GM12864 (cell line): ENCODE measurements at regions not wholly inside any gene's neighbourhood (a gene's known extent, or its start where the extent isn't known, plus 50 kb on each side); places are given as distances from the start of the nearest gene placed in this dataset.

Source experiments
- DNase-seq: peaks from one replicate; pipeline ENCODE4 v3.0.0-alpha.2; 2011; ENCODE audit warnings: low read depth
- H3K4me3 ChIP-seq: 2 replicates; pipeline ENCODE4 v1.5.1; 2011; ENCODE audit warnings: mild to moderate bottlenecking, low read depth, low read length, control low read depth
- TF ChIP-seq, protein P1 (sequence below): IDR thresholded peaks from 2 replicates; pipeline ENCODE4 v1.5.1; 2011; ENCODE audit warnings: low read depth, mild to moderate bottlenecking, moderate library complexity, low read length, control low read depth, inconsistent platforms; ENCODE audit errors: missing control alignments

DNA sequence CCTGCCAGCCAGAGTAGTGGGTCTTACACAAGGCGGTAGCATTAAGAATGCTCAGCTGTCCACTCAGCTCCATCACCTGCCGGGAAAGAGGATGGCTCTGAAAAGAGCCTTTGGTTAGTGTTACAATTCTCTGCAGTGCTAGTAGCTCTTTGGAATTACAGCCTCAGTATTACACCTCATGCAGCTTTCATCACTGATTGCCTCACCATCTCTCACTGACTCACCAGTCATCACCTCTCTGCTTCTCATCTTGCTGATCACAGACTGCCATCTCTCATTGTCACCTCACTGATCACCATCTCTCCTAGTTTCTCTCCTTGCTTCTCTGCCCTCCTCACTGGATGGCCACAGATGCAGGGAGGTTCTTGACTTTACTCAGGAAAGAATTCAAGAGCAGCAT is 573.5 kb upstream of the SETBP1 start:
- DNase-seq, result no peak
- TF ChIP-seq, protein P1, sequence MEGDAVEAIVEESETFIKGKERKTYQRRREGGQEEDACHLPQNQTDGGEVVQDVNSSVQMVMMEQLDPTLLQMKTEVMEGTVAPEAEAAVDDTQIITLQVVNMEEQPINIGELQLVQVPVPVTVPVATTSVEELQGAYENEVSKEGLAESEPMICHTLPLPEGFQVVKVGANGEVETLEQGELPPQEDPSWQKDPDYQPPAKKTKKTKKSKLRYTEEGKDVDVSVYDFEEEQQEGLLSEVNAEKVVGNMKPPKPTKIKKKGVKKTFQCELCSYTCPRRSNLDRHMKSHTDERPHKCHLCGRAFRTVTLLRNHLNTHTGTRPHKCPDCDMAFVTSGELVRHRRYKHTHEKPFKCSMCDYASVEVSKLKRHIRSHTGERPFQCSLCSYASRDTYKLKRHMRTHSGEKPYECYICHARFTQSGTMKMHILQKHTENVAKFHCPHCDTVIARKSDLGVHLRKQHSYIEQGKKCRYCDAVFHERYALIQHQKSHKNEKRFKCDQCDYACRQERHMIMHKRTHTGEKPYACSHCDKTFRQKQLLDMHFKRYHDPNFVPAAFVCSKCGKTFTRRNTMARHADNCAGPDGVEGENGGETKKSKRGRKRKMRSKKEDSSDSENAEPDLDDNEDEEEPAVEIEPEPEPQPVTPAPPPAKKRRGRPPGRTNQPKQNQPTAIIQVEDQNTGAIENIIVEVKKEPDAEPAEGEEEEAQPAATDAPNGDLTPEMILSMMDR, result no peak
- no peak overlapping the region for H3K4me3 ChIP-seq

DNA sequence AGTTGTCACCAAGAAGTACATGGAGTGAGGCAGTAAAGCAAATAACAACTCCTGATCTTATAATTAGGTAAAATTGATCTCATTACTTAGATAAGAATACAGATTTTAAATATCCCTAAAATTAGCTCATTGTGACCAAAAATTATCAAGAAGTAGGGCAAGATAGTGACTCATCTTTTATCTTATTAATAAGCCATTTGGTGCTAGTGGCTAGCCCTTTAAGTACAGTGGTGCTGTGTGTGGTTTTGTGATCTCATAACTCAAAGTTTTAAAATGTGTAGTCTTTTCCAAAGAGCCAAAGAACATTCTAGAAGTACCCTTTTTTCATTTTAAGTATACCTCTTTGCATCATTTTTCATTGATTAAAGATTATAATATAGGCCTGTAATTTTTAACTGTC is 569.4 kb upstream of the SETBP1 start:
- H3K4me3 ChIP-seq, result no peak overlapping the region
- TF ChIP-seq, protein P1, result no peak
- DNase-seq, result no peak

GRCh38 chr18:44117821-44118220 is 562.9 kb upstream of the SETBP1 start:
- no peak overlapping the region for H3K4me3 ChIP-seq
- no peak for DNase-seq
- TF ChIP-seq, protein P1, result no peak

GRCh38 chr18:44119607-44120006 is 561.1 kb upstream of the SETBP1 start:
- DNase-seq, result no peak
- TF ChIP-seq, protein P1, result no peak
- H3K4me3 ChIP-seq, result no peak overlapping the region

DNA sequence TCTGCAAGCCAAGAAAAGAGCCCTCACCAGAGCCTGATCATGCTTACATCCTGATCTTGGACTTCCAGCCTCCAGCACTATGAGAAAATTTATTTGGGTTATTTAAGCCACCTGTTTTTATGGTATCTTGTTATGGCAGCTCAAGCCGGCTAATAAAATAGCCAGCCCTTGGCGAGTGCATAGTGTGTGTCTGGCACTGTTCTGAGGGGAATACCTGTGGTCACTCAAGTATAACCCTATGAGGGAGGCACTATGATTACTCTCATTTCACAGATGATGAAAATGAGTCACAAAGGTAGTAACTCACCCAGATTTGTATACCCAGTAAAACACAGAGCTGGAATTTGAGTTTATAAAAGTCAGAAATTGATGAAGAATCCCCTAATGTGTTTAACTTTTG is 556.9 kb upstream of the SETBP1 start:
- DNase-seq, result no peak
- TF ChIP-seq, protein P1, result no peak
- H3K4me3 ChIP-seq, result no peak overlapping the region

DNA sequence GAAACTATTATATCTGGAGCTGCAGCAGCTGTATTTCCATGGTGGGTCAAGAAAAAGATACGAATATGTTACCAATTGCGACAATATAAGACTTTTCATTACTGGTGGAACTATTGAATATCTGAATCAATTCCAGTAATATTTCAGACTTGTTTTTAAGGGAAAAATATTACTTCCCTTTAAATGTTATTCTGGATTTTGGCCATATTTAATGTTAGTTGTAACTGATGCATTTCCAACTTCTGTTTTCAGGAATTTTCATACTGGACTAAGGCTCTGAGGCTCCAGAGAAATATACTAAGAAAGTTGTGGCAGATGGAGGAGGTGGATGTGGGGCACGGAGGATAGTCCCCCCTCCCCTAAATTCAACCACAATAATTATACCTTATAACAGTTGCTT is 555.2 kb upstream of the SETBP1 start:
- TF ChIP-seq, protein P1, result no peak
- DNase-seq, result no peak
- H3K4me3 ChIP-seq, result no peak overlapping the region

- TF ChIP-seq, protein P1, result no peak
- H3K4me3 ChIP-seq, result no peak overlapping the region
- no peak for DNase-seq
These were observed 554.1 kb upstream of the SETBP1 start for GRCh38 chr18:44126598-44126997.
